ENCODE measurements at regions not wholly inside any gene's neighbourhood (a gene's known extent, or its start where the extent isn't known, plus 50 kb on each side); places are given as distances from the start of the nearest gene placed in this dataset.

DNA sequence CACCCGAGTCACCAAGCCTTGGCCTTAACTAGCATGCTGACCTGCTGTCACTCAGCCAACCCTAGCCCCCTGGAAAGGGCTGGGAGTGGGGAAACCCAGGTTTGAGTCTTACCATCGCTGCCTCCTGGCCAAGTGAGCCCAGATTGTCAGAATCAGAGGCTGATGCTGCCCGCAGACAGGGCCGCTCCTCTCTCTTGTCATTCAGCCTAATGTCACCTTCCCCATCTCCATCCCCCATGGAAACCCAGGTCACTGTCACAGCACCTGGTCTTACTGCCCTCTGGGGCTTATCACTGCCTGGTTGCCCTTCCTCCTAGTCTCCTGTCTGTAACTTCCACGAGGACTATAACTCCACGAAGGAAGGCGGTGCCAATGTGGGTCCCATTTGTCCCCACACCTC, 53.6 kb upstream of the CASZ1 start:
- peaks cover 1 to 3% of the 10 kb centered on the region in 2 experiments for H3K27me3 ChIP-seq (ENCODE audit: control insufficient read depth in 2 of 2, insufficient read depth in 2 of 2, low read length in 2 of 2)
- FAIRE-seq = no peak
- no TSS peak for BruUV-seq (replicated peaks)
- no peaks in the 10 kb centered on the region for H3K9me1 ChIP-seq (replicated peaks; ENCODE audit: control insufficient read depth, extremely low read depth, insufficient read depth, low read length)
- H3K9me3 ChIP-seq (replicated peaks; ENCODE audit: control insufficient read depth, insufficient read depth, low read length) = no peaks in the 10 kb centered on the region
- no peak overlapping the region for H3K9ac ChIP-seq (replicated peaks; ENCODE audit: extremely low read depth, insufficient read depth, low read length)
- dilution Hi-C loops (cut with MboI; ENCODE audit: extremely low pct_ligation_motif_present, low sequenced_read_pairs) = no loop called here
- intact Hi-C loops (cut with micrococcal nuclease) = no loop called here
- ChIA-PET CTCF (no interaction called here), POLR2A (no interaction called here)
- H3K4me2 ChIP-seq (ENCODE audit: insufficient read depth, low read length) = no peak overlapping the region
- TF ChIP-seq GATA2 (IDR thresholded peaks at IDR 0.05; ENCODE audit: insufficient read depth, insufficient read length, low read depth, low read length) = no peak
- H3K79me2 ChIP-seq (ENCODE audit: control insufficient read depth, insufficient read depth, low read length) = no peaks in the 10 kb centered on the region
- no peak overlapping the region for H3K27ac ChIP-seq (ENCODE audit: insufficient read depth, low read depth, low read length)
- DNase-seq (ENCODE audit: low read depth, low spot score) = no peak
- no peaks in the 10 kb centered on the region for H3K36me3 ChIP-seq (ENCODE audit: control insufficient read depth in 2 of 2, extremely low read depth in 1 of 2, insufficient read depth in 2 of 2, low read length in 2 of 2)
- no peaks in the 10 kb centered on the region for H4K20me1 ChIP-seq (replicated peaks; ENCODE audit: control insufficient read depth, extremely low read depth, insufficient read depth, low read length)
- no peak overlapping the region for H3K4me3 ChIP-seq (replicated peaks in 1 of 3; ENCODE audit: insufficient read depth in 1 of 3, low read depth in 1 of 3, low read length in 3 of 3)
- H3K4me1 ChIP-seq (ENCODE audit: control insufficient read depth, extremely low read depth, insufficient read depth, low read length) = no peaks in the 10 kb centered on the region
- no peak overlapping the region for H2AFZ ChIP-seq (ENCODE audit: low read depth, low read length)

DNA sequence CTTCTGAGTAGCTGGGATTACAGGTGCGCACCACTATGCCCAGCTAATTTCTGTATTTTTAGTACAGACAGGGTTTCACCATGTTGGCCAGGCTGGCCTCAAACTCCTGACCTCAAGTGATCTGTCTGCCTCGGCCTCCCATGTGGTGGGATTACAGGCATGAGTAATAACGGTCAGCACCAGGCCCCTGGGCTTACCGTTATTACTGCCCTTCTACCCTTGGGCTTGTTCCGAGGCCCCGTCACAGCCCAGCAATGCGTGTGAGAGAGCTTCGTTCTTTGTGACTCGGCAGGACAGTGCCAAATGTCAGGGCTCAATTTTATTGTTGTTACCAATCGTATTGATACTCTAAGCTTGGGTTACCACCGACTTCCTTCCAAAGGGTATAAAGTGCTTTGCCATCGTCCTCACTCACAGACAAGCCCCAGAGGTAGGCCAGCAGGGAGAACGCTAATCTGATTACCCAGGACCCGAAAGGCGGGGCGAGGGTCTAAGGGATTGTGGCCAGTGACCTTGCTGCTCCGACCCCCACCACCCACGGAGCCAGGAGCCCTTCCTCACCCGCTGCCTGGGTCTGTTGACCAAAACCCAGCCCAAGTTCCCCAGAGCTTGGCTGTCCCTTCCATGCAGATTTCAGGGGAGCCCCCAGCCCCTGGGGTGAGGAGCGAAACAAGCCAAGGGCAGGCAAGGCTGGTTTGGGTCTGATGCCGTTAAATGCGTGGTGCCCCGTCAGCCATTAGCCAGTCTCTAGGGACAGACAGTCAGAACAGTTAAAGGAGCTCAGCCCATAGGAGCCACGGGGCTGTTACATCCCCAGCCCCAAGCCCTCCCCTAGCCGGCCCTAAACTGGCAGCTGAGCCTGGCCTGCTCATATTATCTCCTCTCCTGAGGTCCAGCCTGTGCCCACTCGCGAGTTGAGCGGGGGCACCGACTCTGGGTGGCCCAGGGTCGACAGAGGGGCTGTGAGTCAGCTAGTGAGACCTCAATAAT, 54.9 kb upstream of the CASZ1 start:
- no peaks in the 10 kb centered on the region for H3K4me1 ChIP-seq (ENCODE audit: control insufficient read depth, extremely low read depth, insufficient read depth, low read length)
- ChIA-PET CTCF (no interaction called here), POLR2A (no interaction called here)
- no peaks in the 10 kb centered on the region for H3K9me1 ChIP-seq (replicated peaks; ENCODE audit: control insufficient read depth, extremely low read depth, insufficient read depth, low read length)
- peaks cover 1 to 3% of the 10 kb centered on the region in 2 experiments for H3K27me3 ChIP-seq (ENCODE audit: control insufficient read depth in 2 of 2, insufficient read depth in 2 of 2, low read length in 2 of 2)
- dilution Hi-C loops (cut with MboI; ENCODE audit: extremely low pct_ligation_motif_present, low sequenced_read_pairs) (no loop called here), intact Hi-C loops (cut with micrococcal nuclease) (no loop called here)
- no peaks in the 10 kb centered on the region for H3K79me2 ChIP-seq (ENCODE audit: control insufficient read depth, insufficient read depth, low read length)
- no peak overlapping the region for H3K4me2 ChIP-seq (ENCODE audit: insufficient read depth, low read length)
- no peaks in the 10 kb centered on the region for H3K36me3 ChIP-seq (ENCODE audit: control insufficient read depth in 2 of 2, extremely low read depth in 1 of 2, insufficient read depth in 2 of 2, low read length in 2 of 2)
- no peak overlapping the region for H3K9ac ChIP-seq (replicated peaks; ENCODE audit: extremely low read depth, insufficient read depth, low read length)
- no peak for DNase-seq (ENCODE audit: low read depth, low spot score)
- H2AFZ ChIP-seq (ENCODE audit: low read depth, low read length) = no peak overlapping the region
- H3K4me3 ChIP-seq (replicated peaks in 1 of 3; ENCODE audit: insufficient read depth in 1 of 3, low read depth in 1 of 3, low read length in 3 of 3) = no peak overlapping the region
- no TSS peak for BruUV-seq (replicated peaks)
- no peaks in the 10 kb centered on the region for H4K20me1 ChIP-seq (replicated peaks; ENCODE audit: control insufficient read depth, extremely low read depth, insufficient read depth, low read length)
- no peak for FAIRE-seq
- TF ChIP-seq, protein P1, sequence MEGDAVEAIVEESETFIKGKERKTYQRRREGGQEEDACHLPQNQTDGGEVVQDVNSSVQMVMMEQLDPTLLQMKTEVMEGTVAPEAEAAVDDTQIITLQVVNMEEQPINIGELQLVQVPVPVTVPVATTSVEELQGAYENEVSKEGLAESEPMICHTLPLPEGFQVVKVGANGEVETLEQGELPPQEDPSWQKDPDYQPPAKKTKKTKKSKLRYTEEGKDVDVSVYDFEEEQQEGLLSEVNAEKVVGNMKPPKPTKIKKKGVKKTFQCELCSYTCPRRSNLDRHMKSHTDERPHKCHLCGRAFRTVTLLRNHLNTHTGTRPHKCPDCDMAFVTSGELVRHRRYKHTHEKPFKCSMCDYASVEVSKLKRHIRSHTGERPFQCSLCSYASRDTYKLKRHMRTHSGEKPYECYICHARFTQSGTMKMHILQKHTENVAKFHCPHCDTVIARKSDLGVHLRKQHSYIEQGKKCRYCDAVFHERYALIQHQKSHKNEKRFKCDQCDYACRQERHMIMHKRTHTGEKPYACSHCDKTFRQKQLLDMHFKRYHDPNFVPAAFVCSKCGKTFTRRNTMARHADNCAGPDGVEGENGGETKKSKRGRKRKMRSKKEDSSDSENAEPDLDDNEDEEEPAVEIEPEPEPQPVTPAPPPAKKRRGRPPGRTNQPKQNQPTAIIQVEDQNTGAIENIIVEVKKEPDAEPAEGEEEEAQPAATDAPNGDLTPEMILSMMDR (IDR thresholded peaks at IDR 0.05; ENCODE audit: extremely low read depth in 1 of 2, insufficient read depth in 1 of 2, low read depth in 1 of 2, low read length in 2 of 2) = no peak
- TF ChIP-seq JUN (IDR thresholded peaks at IDR 0.05; ENCODE audit: borderline replicate concordance, insufficient read depth, insufficient read length, low read depth) (no peak), EZH2 (IDR thresholded peaks at IDR 0.05; ENCODE audit: borderline replicate concordance, low read depth, low read length, severe bottlenecking) (no peak), POLR2AphosphoS5 (IDR thresholded peaks at IDR 0.05; ENCODE audit: insufficient read depth, low read depth, low read length) (no peak), FOS (IDR thresholded peaks at IDR 0.05; ENCODE audit: borderline replicate concordance, insufficient read depth, low read length) (no peak), MYC (IDR thresholded peaks at IDR 0.05; ENCODE audit: low read depth, low read length) (no peak), POLR2A (IDR thresholded peaks at IDR 0.05; ENCODE audit: low read depth, low read length) (no peak), GATA2 (IDR thresholded peaks at IDR 0.05; ENCODE audit: insufficient read depth, insufficient read length, low read depth, low read length) (no peak)
- TF ChIP-seq, protein P2, sequence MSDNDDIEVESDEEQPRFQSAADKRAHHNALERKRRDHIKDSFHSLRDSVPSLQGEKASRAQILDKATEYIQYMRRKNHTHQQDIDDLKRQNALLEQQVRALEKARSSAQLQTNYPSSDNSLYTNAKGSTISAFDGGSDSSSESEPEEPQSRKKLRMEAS (IDR thresholded peaks at IDR 0.05; ENCODE audit: insufficient read depth, insufficient read length) = no peak
- H3K9me3 ChIP-seq (replicated peaks; ENCODE audit: control insufficient read depth, insufficient read depth, low read length) = no peaks in the 10 kb centered on the region
- no peak overlapping the region for H3K27ac ChIP-seq (ENCODE audit: insufficient read depth, low read depth, low read length)
